ENCODE measurements at regions not wholly inside any gene's neighbourhood (a gene's known extent, or its start where the extent isn't known, plus 50 kb on each side); places are given as distances from the start of the nearest gene placed in this dataset.

DNA sequence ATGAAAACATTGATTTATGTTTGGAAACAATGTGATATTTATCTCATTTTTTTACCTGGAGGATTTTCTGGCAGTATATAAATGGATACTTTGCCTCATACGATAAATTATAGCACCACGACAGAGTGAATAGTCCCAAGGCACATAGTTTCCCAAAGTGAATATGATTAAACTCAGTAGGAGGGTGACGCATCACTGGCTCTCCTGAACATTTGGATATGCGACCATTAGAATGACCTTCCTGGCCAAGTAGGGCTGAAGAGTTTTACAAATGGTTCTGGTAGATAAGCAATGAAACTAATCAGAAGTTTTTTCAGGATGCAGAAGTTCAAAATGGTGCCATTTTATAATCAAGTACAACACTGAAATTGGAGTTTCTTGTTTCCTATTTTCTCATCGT lies 397.7 kb downstream of the AASDHPPT start:
- Histone ChIP-seq H3K9me3 (no peaks in the 10 kb centered on the region), H3K27ac (no peak overlapping the region), H3K36me3 (no peaks in the 10 kb centered on the region), H3K4me1 (no peaks in the 10 kb centered on the region), H3K27me3 (no peaks in the 10 kb centered on the region), H3K4me3 (no peak overlapping the region)
- intact Hi-C loops (cut with DNase I): no loop called here
- DNase-seq (ENCODE audit: low spot score in 2 of 2): no peak
- TF ChIP-seq, protein P1, sequence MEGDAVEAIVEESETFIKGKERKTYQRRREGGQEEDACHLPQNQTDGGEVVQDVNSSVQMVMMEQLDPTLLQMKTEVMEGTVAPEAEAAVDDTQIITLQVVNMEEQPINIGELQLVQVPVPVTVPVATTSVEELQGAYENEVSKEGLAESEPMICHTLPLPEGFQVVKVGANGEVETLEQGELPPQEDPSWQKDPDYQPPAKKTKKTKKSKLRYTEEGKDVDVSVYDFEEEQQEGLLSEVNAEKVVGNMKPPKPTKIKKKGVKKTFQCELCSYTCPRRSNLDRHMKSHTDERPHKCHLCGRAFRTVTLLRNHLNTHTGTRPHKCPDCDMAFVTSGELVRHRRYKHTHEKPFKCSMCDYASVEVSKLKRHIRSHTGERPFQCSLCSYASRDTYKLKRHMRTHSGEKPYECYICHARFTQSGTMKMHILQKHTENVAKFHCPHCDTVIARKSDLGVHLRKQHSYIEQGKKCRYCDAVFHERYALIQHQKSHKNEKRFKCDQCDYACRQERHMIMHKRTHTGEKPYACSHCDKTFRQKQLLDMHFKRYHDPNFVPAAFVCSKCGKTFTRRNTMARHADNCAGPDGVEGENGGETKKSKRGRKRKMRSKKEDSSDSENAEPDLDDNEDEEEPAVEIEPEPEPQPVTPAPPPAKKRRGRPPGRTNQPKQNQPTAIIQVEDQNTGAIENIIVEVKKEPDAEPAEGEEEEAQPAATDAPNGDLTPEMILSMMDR (IDR thresholded peaks at IDR 0.05): no peak

DNA sequence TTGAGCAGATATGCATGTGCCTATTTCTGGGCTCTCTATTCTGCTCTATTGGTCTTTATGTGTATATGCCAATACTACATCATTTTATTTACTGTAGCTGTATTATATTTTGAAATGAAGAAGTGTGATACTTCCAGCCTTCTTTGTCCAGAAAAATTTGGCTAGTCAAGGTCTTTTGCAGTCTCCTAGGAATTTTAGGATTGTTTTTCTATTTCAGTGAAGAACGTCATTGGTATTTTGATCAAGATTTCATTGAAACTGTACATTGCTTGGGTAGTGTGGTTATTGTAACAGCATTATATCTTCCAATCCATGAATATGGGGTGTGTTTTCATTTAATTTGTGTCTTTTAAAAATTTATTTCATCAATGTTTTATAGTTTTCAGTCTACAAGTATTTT lies 400.3 kb downstream of the AASDHPPT start:
- Histone ChIP-seq H3K4me3 (no peak overlapping the region), H3K27me3 (no peaks in the 10 kb centered on the region), H3K4me1 (no peaks in the 10 kb centered on the region), H3K9me3 (no peaks in the 10 kb centered on the region), H3K36me3 (no peaks in the 10 kb centered on the region), H3K27ac (no peak overlapping the region)
- TF ChIP-seq, protein P1 (IDR thresholded peaks at IDR 0.05): no peak
- intact Hi-C loops (cut with DNase I): no loop called here
- no peak for DNase-seq (ENCODE audit: low spot score in 2 of 2)

DNA sequence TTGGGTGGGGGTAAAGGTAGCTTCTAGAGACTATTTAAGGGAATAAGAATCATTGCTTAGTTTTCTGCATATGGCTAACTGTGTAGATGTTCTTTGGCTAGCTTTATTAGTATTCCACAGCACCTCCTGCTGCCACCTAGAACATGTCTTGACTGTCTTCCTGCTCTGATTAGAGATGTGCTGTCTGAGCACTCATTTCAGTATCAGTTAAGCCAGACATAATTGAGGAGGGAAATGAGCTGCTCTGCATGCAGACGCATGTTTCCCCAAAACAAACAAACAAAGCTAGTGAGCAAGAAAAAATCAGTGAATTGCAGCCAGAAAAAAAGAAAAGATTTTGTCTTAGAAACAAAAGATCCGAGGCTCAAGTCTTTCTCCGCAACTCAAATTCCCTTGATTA lies 402.2 kb downstream of the AASDHPPT start:
- Histone ChIP-seq H3K4me3 (no peak overlapping the region), H3K4me1 (no peaks in the 10 kb centered on the region), H3K27me3 (no peaks in the 10 kb centered on the region), H3K27ac (no peak overlapping the region), H3K36me3 (no peaks in the 10 kb centered on the region), H3K9me3 (no peaks in the 10 kb centered on the region)
- no peak for DNase-seq (ENCODE audit: low spot score in 2 of 2)
- intact Hi-C loops (cut with DNase I): no loop called here
- TF ChIP-seq, protein P1 (IDR thresholded peaks at IDR 0.05): no peak

DNA sequence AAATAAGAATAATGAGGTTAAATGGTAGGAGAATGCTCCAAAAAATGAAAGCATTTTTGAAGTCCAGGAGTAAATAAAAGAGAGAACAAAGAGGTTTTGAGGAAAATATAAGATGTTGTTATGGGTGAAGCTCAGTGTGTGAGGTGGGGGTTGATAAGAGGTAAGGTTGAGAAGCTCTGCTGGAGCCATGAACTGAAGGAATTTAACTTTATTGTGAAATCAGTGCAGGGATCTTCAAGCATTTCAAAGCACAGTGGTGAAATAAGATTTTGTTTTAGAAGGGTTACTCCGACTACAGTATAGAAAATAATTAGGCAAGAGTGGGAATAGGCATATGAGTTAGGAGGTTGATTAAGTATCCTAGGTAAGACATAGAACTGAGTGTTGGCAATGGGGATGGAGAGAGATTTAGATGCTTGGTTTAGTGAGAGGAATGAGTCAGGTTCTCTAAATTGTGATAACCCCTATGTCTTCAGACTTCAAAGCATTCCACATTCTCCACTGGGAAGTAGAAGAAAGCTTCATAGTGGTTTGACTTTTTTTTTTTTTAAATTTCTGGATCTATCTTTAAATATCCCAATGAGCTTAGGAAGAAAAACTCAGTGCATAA lies 403.2 kb downstream of the AASDHPPT start:
- TF ChIP-seq, protein P1 (IDR thresholded peaks at IDR 0.05): no peak
- no peaks in the 10 kb centered on the region for H3K4me1 ChIP-seq
- H3K36me3 ChIP-seq: no peaks in the 10 kb centered on the region
- H3K9me3 ChIP-seq: no peaks in the 10 kb centered on the region
- intact Hi-C loops (cut with DNase I): no loop called here
- H3K4me3 ChIP-seq: no peak overlapping the region
- H3K27me3 ChIP-seq: no peaks in the 10 kb centered on the region
- DNase-seq (ENCODE audit: low spot score in 2 of 2): no peak
- H3K27ac ChIP-seq: no peak overlapping the region

DNA sequence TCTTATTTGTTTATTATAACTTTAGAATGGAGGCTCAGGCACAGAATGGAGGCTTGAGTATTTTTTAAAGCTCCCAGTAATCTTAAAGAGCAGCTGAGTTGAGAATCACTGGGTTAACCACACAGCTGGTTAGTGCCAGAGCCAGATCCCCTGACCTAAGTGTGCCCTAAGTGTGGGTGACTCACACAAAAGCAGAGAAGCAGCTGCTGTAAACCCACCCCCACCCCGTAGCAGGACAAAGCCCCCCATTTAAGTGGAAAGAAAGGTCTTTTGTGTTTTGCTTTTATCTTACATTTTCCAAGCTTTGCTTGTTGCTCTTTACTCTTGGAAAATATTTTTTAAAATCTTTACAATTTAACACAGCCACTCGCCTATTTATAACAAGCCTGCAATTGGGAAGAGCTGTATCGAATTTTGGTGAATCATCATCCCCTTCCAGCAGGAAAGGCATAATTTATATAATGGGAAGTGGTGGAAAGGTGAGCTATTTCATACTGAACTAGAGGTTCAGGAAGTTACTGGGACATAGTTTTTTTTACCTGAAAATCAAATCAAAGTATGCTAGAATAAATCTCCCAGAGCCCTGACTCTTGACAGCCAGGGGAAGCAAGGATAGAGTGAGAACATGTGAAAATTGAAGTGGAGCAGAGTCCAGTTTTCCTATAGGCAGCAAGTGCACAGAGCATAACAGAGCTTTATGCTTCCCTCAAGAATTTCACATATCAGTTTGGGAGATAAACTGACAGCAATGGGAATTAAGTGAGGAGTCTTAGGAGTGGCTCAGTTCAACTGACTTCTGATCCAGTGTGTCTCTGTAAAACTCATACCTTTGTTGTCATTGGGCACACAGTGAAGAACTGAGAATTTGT lies 405.7 kb downstream of the AASDHPPT start:
- TF ChIP-seq, protein P1 (IDR thresholded peaks at IDR 0.05): no peak
- Histone ChIP-seq H3K27me3 (no peaks in the 10 kb centered on the region), H3K36me3 (no peaks in the 10 kb centered on the region), H3K4me3 (no peak overlapping the region), H3K27ac (no peak overlapping the region), H3K4me1 (no peaks in the 10 kb centered on the region), H3K9me3 (no peaks in the 10 kb centered on the region)
- DNase-seq (ENCODE audit: low spot score in 2 of 2): no peak
- intact Hi-C loops (cut with DNase I): no loop called here

Measured in ascending aorta (tissue), 2 donors.